RWPE1 (cell line): ENCODE measurements at regions not wholly inside any gene's neighbourhood (a gene's known extent, or its start where the extent isn't known, plus 50 kb on each side); places are given as distances from the start of the nearest gene placed in this dataset.

Experiments used
- CTCF ChIA-PET: fragments of 350-600 bp; sonication (Branson Sonifier 250); formaldehyde crosslinking; extraction: SDS; loops from one replicate; lab custom pipeline; 2021; lab: Yijun Ruan, JAX
- POLR2A ChIA-PET: fragments of 400-600 bp; formaldehyde crosslinking; extraction: SDS; loops from one replicate; lab custom pipeline; 2020; ENCODE audit warnings: antibody characterized with exemption; ENCODE audit not compliant: low non-redundant PET; lab: Yijun Ruan, JAX
- DNase-seq: peaks from one replicate; pipeline ENCODE4 v3.0.0; 2012; ENCODE audit warnings: low spot score
- H3K27ac ChIP-seq: fragments of 450-650 bp; 2 replicates; pipeline ENCODE4 v1.5.1; 2017
- TF ChIP-seq, protein P1 (sequence below): fragments of 450-650 bp; conservative IDR thresholded peaks from 2 replicates; pipeline ENCODE4 v1.5.1; 2017; ENCODE audit warnings: low read depth, mild to moderate bottlenecking

DNA sequence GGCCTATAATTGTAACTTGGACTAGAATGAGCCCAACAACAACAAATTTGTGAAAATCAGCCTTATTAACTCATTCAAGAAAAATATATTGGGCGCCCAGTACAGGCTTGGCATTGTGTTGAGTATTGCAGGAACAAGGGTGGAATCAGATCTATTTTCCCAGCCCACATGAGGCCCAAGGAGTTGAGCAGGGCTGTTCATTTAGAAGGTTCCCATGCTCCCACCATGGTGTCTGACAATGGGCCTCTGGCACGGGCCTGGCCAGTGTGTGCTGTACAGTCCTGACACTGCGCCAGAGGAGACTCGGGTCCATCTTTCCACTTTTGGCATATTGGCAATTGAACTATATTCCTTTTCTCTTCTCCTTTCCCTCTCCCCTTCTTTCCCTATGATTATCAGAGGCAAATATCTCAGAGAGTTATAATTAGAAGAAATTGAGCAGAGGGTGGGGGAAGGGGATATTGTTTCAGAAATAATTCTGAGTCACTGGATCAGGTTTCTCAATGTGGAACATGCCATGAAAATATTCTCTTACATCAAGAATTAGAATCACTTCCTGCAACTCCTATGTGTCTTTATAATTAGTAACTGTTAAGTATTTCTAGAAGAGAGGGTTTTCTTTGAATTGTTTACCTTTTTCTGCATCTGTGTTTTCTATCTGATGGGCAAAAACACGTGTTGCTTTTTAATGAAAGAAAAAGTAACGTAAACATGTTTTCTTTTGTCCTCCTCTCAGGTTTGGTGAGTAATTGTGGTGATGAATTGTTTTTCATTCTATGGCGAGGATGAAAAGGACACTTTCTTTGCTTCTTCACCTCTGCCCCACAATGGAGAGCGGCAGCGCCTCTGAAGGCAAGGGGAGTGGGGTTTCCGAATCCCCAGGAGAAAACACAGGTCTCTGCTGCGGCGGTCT, 209.4 kb downstream of the FOXA2 start:
- POLR2A ChIA-PET = no interaction called here
- peak overlapping the region; percentile 93 for H3K27ac ChIP-seq
- TF ChIP-seq, protein P1, sequence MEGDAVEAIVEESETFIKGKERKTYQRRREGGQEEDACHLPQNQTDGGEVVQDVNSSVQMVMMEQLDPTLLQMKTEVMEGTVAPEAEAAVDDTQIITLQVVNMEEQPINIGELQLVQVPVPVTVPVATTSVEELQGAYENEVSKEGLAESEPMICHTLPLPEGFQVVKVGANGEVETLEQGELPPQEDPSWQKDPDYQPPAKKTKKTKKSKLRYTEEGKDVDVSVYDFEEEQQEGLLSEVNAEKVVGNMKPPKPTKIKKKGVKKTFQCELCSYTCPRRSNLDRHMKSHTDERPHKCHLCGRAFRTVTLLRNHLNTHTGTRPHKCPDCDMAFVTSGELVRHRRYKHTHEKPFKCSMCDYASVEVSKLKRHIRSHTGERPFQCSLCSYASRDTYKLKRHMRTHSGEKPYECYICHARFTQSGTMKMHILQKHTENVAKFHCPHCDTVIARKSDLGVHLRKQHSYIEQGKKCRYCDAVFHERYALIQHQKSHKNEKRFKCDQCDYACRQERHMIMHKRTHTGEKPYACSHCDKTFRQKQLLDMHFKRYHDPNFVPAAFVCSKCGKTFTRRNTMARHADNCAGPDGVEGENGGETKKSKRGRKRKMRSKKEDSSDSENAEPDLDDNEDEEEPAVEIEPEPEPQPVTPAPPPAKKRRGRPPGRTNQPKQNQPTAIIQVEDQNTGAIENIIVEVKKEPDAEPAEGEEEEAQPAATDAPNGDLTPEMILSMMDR = no peak
- CTCF ChIA-PET = interaction anchor here (0.6 to 1.0 kb wide), 2 partner anchors 212 to 389 kb away, joined by 3 to 4 read pairs; no protein-coding TSS in a partner anchor
- DNase-seq = peak; percentile 57

DNA sequence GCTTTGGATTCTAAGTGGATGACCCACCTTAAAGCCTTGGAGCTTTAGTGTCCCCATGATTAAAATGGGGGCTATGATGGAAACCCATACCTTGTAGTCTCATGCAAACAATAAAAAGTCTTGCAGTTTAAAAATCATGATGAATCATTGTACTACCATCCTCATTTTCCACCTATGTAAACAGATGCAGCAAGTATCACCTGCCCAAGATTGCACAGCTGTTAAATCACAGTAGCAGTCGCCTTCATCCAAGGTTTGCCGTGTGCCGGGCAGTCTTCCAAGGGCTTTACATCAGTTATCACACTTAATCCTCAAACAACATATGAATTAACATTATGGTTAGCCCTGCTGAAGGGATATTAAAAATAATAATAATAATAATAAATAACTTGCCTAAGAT, 210.3 kb downstream of the FOXA2 start:
- peak; percentile 47 for DNase-seq
- peak overlapping the region; percentile 83 for H3K27ac ChIP-seq
- CTCF ChIA-PET = interaction anchor here (0.6 kb wide), 1 partner anchor 389 kb away, joined by 4 read pairs; no protein-coding TSS in a partner anchor
- POLR2A ChIA-PET = no interaction called here
- TF ChIP-seq, protein P1 = no peak

DNA sequence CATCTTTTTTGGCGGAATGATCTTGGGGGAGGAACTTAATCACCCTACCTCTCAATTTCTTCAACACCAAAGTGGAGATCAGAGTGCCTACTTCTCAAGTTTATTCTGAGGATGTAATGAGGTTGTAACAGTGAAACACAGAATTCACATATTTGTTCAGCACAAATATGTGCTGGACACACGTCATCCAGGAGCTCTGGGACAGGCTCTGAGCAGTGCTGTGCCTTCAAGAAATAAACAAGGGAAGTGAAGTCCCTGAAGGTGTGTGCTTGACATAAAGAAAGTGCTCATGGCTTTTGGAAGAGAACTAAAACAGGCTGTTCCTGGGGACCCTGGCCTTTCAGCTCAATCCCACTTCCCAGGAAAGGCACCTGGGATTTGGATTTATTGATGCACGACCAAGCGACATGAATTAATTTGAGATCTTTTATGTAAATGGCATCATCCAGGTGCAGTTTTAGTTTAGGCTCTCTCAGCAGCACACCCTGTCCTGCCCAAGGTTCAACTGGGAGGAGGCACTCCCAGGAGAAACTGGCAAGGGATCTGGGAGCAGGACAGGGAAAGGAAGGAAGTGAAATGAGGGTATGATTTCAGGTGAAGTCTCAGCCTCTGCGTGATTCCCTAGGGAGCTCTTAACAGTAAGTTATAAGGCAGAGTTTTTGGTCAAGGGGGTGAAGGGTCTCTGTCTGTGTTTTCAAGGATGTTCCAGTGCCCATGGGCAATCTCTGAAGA, 211.0 kb downstream of the FOXA2 start:
- peak overlapping the region; percentile 83 for H3K27ac ChIP-seq
- DNase-seq = no peak
- ChIA-PET CTCF (no interaction called here), POLR2A (no interaction called here)
- TF ChIP-seq, protein P1 = no peak

DNA sequence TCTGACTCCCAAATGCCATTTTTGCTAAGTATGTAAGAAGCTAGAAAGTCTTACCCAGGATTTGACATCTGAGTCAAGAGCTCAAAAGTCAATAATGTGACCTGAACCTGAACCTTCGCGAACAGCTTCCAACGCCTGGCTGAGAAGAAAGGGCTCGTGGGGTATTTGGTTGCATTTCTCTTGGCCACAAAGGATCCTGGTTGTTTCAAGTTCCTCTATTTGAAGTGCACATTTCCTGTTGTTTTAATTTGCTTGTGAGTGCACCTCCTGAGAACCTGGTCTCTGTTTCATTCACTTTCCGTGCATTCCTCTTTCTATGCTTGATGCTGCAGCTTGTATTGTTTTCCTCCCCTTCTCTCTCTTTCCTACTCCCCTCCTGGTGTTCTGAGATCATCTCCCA, 212.5 kb downstream of the FOXA2 start:
- TF ChIP-seq, protein P1 = no peak
- CTCF ChIA-PET = no interaction called here
- H3K27ac ChIP-seq = no peak overlapping the region
- POLR2A ChIA-PET = interaction anchor here (0.6 kb wide), 1 partner anchor 410 kb away, joined by 4 read pairs; no protein-coding TSS in a partner anchor
- DNase-seq = no peak

DNA sequence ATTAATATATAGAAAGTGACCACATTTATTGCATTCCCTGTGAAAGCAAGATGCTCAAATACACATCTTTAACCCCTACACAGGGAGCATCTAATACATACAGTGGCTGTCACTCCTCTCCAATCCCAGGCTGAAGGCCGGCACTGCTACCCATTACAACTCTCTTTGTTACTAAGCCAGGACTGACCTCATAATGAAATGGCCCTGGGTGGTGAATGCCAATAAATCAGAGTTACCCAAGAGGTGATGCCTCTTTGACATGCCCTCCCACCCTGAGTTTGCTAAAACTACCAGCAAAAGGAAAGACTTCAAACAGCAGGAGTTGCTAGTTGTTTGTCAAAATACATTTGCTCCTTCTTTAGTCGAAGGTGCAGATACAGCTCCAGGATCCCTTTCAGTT, 214.2 kb downstream of the FOXA2 start:
- ChIA-PET CTCF (interaction anchor here (0.6 to 0.8 kb wide), 2 partner anchors 17 to 31 kb away, joined by 3 to 6 read pairs; no protein-coding TSS in a partner anchor), POLR2A (no interaction called here)
- TF ChIP-seq, protein P1 = no peak
- no peak for DNase-seq
- no peak overlapping the region for H3K27ac ChIP-seq

DNA sequence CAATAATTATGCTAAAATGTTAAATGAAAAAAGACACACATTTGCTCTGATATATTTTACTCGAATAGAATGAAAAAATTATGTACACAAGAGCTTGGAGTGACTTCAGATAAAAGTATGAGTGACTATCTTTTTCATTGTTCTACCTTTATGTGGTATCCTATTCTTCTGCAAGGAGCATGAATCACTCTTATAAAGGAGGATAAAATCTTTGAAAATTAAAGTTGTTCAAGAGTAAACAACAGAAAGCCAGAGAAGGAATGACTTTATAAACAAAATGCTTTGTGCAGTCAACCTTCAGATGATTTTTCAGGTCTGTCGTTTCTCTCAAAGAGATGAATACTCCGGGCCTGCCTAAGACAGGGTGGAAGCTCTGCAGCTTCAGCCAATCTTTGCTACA, 215.3 kb downstream of the FOXA2 start:
- no peak for DNase-seq
- ChIA-PET POLR2A (no interaction called here), CTCF (no interaction called here)
- TF ChIP-seq, protein P1 = no peak
- no peak overlapping the region for H3K27ac ChIP-seq
